HCT116 (cell line): ENCODE measurements at regions not wholly inside any gene's neighbourhood (a gene's known extent, or its start where the extent isn't known, plus 50 kb on each side); places are given as distances from the start of the nearest gene placed in this dataset.

Experiments
- ATAC-seq: fragments of 200-7000 bp; cut with Tn5 transposase; 2 replicates; pipeline ENCODE4 v1.9.1; 2020; ENCODE audit warnings: mild to moderate bottlenecking, moderate library complexity
- BruUV-seq: library from RNA; stranded (reverse); fragments of 400-500 nt; replicated peaks from 2 replicates; lab custom pipeline; 2021; lab: Mats Ljungman, UMichigan
- CTCF ChIA-PET: fragments of 300-600 bp; sonication (Branson Sonifier 250); formaldehyde crosslinking; loops from one replicate; lab custom pipeline; 2021; ENCODE audit warnings: antibody characterized with exemption; lab: Charles Lee
- POLR2A ChIA-PET: fragments of 300-600, 350-600 bp; sonication (Branson Sonifier 250); formaldehyde crosslinking; loops from one replicate; lab custom pipeline; 2021; ENCODE audit warnings: antibody characterized with exemption; lab: Charles Lee
- RAD21 ChIA-PET, 2 experiments: fragments of 300-600 bp; sonication (Branson Sonifier 250); formaldehyde crosslinking; loops; one replicate each; lab custom pipeline; 2023; ENCODE audit warnings: low total read pairs in 2 of 2; ENCODE audit not compliant: uncharacterized antibody in 2 of 2, unreplicated experiment in 2 of 2, low non-redundant PET in 1 of 2; lab: Charles Lee
- DNase-seq: peaks from one replicate; pipeline ENCODE4 v3.0.0-alpha.2; 2010; ENCODE audit warnings: low read depth, low spot score
- H2AFZ ChIP-seq: fragments of 200-600 bp; shearing (Covaris generic), sonication (generic); 2 replicates; pipeline ENCODE4 v1.6.1; 2017; ENCODE audit warnings: low read depth, mixed run types, mixed read lengths, antibody characterized with exemption, low read length; ENCODE audit not compliant: poor library complexity, severe bottlenecking
- H3K27ac ChIP-seq: 2 replicates; pipeline ENCODE4 v1.5.1; 2012; ENCODE audit warnings: low read depth, low read length
- H3K27me3 ChIP-seq: fragments of 200-600 bp; sonication (generic); 2 replicates; pipeline ENCODE4 v1.6.1; 2016; ENCODE audit warnings: mixed run types, low read length, mixed read lengths; ENCODE audit not compliant: insufficient read depth
- H3K36me3 ChIP-seq, 2 experiments: fragments of 200-500 bp in 1 of 2; fragments of 200-600 bp in 1 of 2; sonication (Bioruptor generic) in 1 of 2; sonication (generic) in 1 of 2; 2 replicates each; pipeline versions ENCODE4 v1.5.1 to v1.6.1; 2014 to 2016; ENCODE audit warnings: low read length in 2 of 2, inconsistent platforms in 1 of 2, mixed read lengths in 1 of 2, mixed run types in 1 of 2; ENCODE audit not compliant: insufficient read depth in 2 of 2, control insufficient read depth in 1 of 2
- H3K4me1 ChIP-seq, 2 experiments: fragments of 200-600 bp in 1 of 2; sonication (generic) in 1 of 2; 2 replicates each; pipeline versions ENCODE4 v1.5.1 to v1.6.1; 2012 to 2017; ENCODE audit warnings: low read length in 2 of 2, inconsistent platforms in 1 of 2, mild to moderate bottlenecking in 1 of 2, mixed read lengths in 1 of 2, mixed run types in 1 of 2, moderate library complexity in 1 of 2; ENCODE audit not compliant: insufficient read depth in 2 of 2, control insufficient read depth in 1 of 2
- H3K4me2 ChIP-seq: fragments of 200-600 bp; sonication (generic); 2 replicates; pipeline ENCODE4 v1.6.1; 2017; ENCODE audit warnings: mixed run types, low read length, mixed read lengths
- H3K4me3 ChIP-seq, 2 experiments: fragments of 200-600 bp in 1 of 2; sonication (generic) in 1 of 2; replicated peaks in 1 of 2; 2 replicates each; pipeline ENCODE4 v1.5.1; 2011 to 2016; ENCODE audit warnings: low read length in 2 of 2, control low read depth in 1 of 2, low read depth in 1 of 2, mild to moderate bottlenecking in 1 of 2, mixed read lengths in 1 of 2, mixed run types in 1 of 2
- H3K79me2 ChIP-seq: fragments of 200-600 bp; sonication (generic); 2 replicates; pipeline ENCODE4 v1.6.1; 2017; ENCODE audit warnings: mild to moderate bottlenecking, mixed run types, low read length, moderate library complexity, mixed read lengths; ENCODE audit not compliant: insufficient read depth
- H3K9ac ChIP-seq: fragments of 200-600 bp; sonication (generic); 2 replicates; pipeline ENCODE4 v1.6.1; 2016; ENCODE audit warnings: low read length, mixed read lengths
- H3K9me2 ChIP-seq: fragments of 200-600 bp; sonication (generic), shearing (Covaris generic); 2 replicates; pipeline ENCODE4 v1.6.1; 2017; ENCODE audit warnings: mixed run types, mild to moderate bottlenecking, moderate library complexity; ENCODE audit not compliant: insufficient read depth
- H3K9me3 ChIP-seq, 2 experiments: fragments of 200-500 bp in 1 of 2; fragments of 200-600 bp in 1 of 2; sonication (Bioruptor generic) in 1 of 2; sonication (generic) in 1 of 2; 2 replicates each; pipeline ENCODE4 v1.6.1; 2014 to 2017; ENCODE audit warnings: low read length in 2 of 2, mixed read lengths in 2 of 2, inconsistent platforms in 1 of 2, low read depth in 1 of 2, mild to moderate bottlenecking in 1 of 2, mixed run types in 1 of 2, moderate library complexity in 1 of 2; ENCODE audit not compliant: control insufficient read depth in 1 of 2, insufficient read depth in 1 of 2
- H4K20me1 ChIP-seq: fragments of 200-600 bp; sonication (generic), shearing (Covaris generic); 2 replicates; pipeline ENCODE4 v1.6.1; 2017; ENCODE audit warnings: mixed run types, mild to moderate bottlenecking, moderate library complexity; ENCODE audit not compliant: insufficient read depth
- ATF3 ChIP-seq: IDR thresholded peaks from 2 replicates; pipeline ENCODE4 v1.6.1; 2012
- CBX3 ChIP-seq: IDR thresholded peaks from 2 replicates; pipeline ENCODE4 v1.6.1; 2012; ENCODE audit warnings: low read depth
- CEBPB ChIP-seq: IDR thresholded peaks from 2 replicates; pipeline ENCODE4 v1.6.1; 2012; ENCODE audit warnings: low read depth
- CTCF ChIP-seq, 3 experiments: fragments of 200-600 bp in 1 of 3; sonication (generic) in 1 of 3; IDR thresholded peaks in 2 of 3; conservative IDR thresholded peaks in 1 of 3; 2 replicates each; pipeline ENCODE4 v1.5.1; 2012 to 2017; ENCODE audit warnings: low read depth in 2 of 3, low read length in 2 of 3, antibody characterized with exemption in 1 of 3, borderline replicate concordance in 1 of 3, control low read depth in 1 of 3, mild to moderate bottlenecking in 1 of 3, mixed read lengths in 1 of 3, mixed run types in 1 of 3, moderate library complexity in 1 of 3; ENCODE audit not compliant: insufficient read depth in 1 of 3
- EGR1 ChIP-seq: IDR thresholded peaks from 2 replicates; pipeline ENCODE4 v1.6.1; 2012; ENCODE audit warnings: low read depth
- EZH2phosphoT487 ChIP-seq: fragments of 200-600 bp; IDR thresholded peaks from 2 replicates; pipeline ENCODE4 v1.6.1; 2018; ENCODE audit warnings: antibody characterized with exemption, borderline replicate concordance
- FOSL1 ChIP-seq: IDR thresholded peaks from 2 replicates; pipeline ENCODE4 v1.6.1; 2012; ENCODE audit warnings: low read depth
- JUND ChIP-seq: IDR thresholded peaks from 2 replicates; pipeline ENCODE4 v1.6.1; 2012
- MAX ChIP-seq: IDR thresholded peaks from 2 replicates; pipeline ENCODE4 v1.6.1; 2012
- POLR2A ChIP-seq: IDR thresholded peaks from 2 replicates; pipeline ENCODE4 v1.7.0; 2011; ENCODE audit warnings: borderline replicate concordance; ENCODE audit not compliant: insufficient read depth, insufficient read length; ENCODE audit errors: extremely low read depth
- RAD21 ChIP-seq: IDR thresholded peaks from 2 replicates; pipeline ENCODE4 v1.6.1; 2012; ENCODE audit warnings: low read depth, mild to moderate bottlenecking
- SP1 ChIP-seq: IDR thresholded peaks from 2 replicates; pipeline ENCODE4 v1.6.1; 2012; ENCODE audit warnings: low read depth
- TCF7L2 ChIP-seq: IDR thresholded peaks from 2 replicates; pipeline ENCODE4 v1.7.0; 2011; ENCODE audit warnings: borderline replicate concordance, inconsistent platforms; ENCODE audit not compliant: insufficient read depth, insufficient read length; ENCODE audit errors: extremely low read depth
- YY1 ChIP-seq: IDR thresholded peaks from 2 replicates; pipeline ENCODE4 v1.6.1; 2011; ENCODE audit warnings: low read length, low read depth, moderate library complexity, mild to moderate bottlenecking; ENCODE audit not compliant: insufficient replicate concordance; ENCODE audit errors: extremely low read depth
- ZBTB33 ChIP-seq: IDR thresholded peaks from 2 replicates; pipeline ENCODE4 v1.6.1; 2011; ENCODE audit warnings: mild to moderate bottlenecking, low read length, moderate library complexity; ENCODE audit not compliant: insufficient replicate concordance; ENCODE audit errors: extremely low read depth
- ZFX ChIP-seq: fragments of 450-650 bp; IDR thresholded peaks from 2 replicates; pipeline ENCODE4 v1.6.1; 2017
- ZNF274 ChIP-seq: fragments of 200-500 bp; sonication (Bioruptor generic); IDR thresholded peaks from 2 replicates; pipeline ENCODE4 v1.6.1; 2014; ENCODE audit warnings: mild to moderate bottlenecking, low read depth, low read length, inconsistent platforms
- intact Hi-C: fragments of 100-400 bp; cut with micrococcal nuclease; formaldehyde crosslinking; loops from 2 replicates; pipeline ENCODE4 v1.10.0; 2022

GRCh38 chr3:81161100-81161499 lies 600.3 kb downstream of the GBE1 start:
- H3K4me2 ChIP-seq: no peak overlapping the region
- no peaks in the 10 kb centered on the region for H3K27me3 ChIP-seq
- no peaks in the 10 kb centered on the region for H3K4me1 ChIP-seq
- H3K9ac ChIP-seq: no peak overlapping the region
- H3K9me2 ChIP-seq: no peaks in the 10 kb centered on the region
- no TSS peak for BruUV-seq
- H2AFZ ChIP-seq: no peak overlapping the region
- TF ChIP-seq EGR1 (no peak), ZNF274 (no peak)
- DNase-seq (no peak), ATAC-seq (no peak)
- intact Hi-C loops: no loop called here
- ChIA-PET CTCF (no interaction called here), POLR2A (no interaction called here), RAD21 (no interaction called here)
- no peaks in the 10 kb centered on the region for H3K36me3 ChIP-seq
- H4K20me1 ChIP-seq: no peaks in the 10 kb centered on the region
- H3K79me2 ChIP-seq: no peaks in the 10 kb centered on the region
- peaks cover 0 to 24% of the 10 kb centered on the region in 2 experiments; a peak in 2 of 4 replicates for H3K9me3 ChIP-seq
- H3K27ac ChIP-seq: no peak overlapping the region
- H3K4me3 ChIP-seq: no peak overlapping the region

GRCh38 chr3:81154611-81155143 lies 606.8 kb downstream of the GBE1 start:
- DNase-seq (no peak), ATAC-seq (no peak)
- no peak overlapping the region for H3K4me3 ChIP-seq
- no peak overlapping the region for H3K4me2 ChIP-seq
- no peaks in the 10 kb centered on the region for H3K27me3 ChIP-seq
- H3K79me2 ChIP-seq: no peaks in the 10 kb centered on the region
- H3K9ac ChIP-seq: no peak overlapping the region
- no peaks in the 10 kb centered on the region for H4K20me1 ChIP-seq
- intact Hi-C loops: no loop called here
- H2AFZ ChIP-seq: no peak overlapping the region
- ChIA-PET POLR2A (no interaction called here), RAD21 (no interaction called here), CTCF (no interaction called here)
- no peaks in the 10 kb centered on the region for H3K4me1 ChIP-seq
- H3K9me2 ChIP-seq: no peaks in the 10 kb centered on the region
- no peak overlapping the region for H3K27ac ChIP-seq
- H3K36me3 ChIP-seq: no peaks in the 10 kb centered on the region
- peaks cover 0 to 25% of the 10 kb centered on the region in 2 experiments; a peak in 2 of 4 replicates for H3K9me3 ChIP-seq
- BruUV-seq: no TSS peak
- no peak for TF ChIP-seq TCF7L2
- no peak for TF ChIP-seq YY1
- no peak for TF ChIP-seq FOSL1
- no peak for TF ChIP-seq CEBPB
- TF ChIP-seq SP1: no peak
- no peak for TF ChIP-seq ZBTB33
- TF ChIP-seq CTCF (IDR thresholded peaks at IDR 0.05 in 2 of 3, conservative IDR thresholded peaks at IDR 0.05 in 1 of 3; ENCODE audit: borderline replicate concordance in 1 of 3, insufficient read depth in 1 of 3, low read depth in 2 of 3, low read length in 2 of 3): no peak
- no peak for TF ChIP-seq RAD21
- no peak for TF ChIP-seq EGR1
- TF ChIP-seq JUND: no peak
- no peak for TF ChIP-seq MAX
- no peak for TF ChIP-seq ZFX
- no peak for TF ChIP-seq EZH2phosphoT487
- TF ChIP-seq ATF3: no peak
- TF ChIP-seq CBX3: no peak
- TF ChIP-seq POLR2A: no peak
